Tibial nerve (tissue), 3 donors: ENCODE measurements at regions not wholly inside any gene's neighbourhood (a gene's known extent, or its start where the extent isn't known, plus 50 kb on each side); places are given as distances from the start of the nearest gene placed in this dataset.

Experiments
- CTCF ChIP-seq, 5 experiments: fragments of 200-600 bp in 3 of 5; fragments of 450-650 bp in 2 of 5; sonication (generic) in 3 of 5; IDR thresholded peaks; one replicate each; pipeline ENCODE4 v1.5.1; 2016 to 2019; ENCODE audit warnings: antibody characterized with exemption in 5 of 5, mild to moderate bottlenecking in 3 of 5, moderate library complexity in 2 of 5
- POLR2A ChIP-seq, 2 donors: fragments of 450-650 bp; IDR thresholded peaks; one replicate each; pipeline ENCODE4 v1.6.1; 2017; ENCODE audit warnings: antibody characterized with exemption in 2 of 2, mild to moderate bottlenecking in 2 of 2, moderate library complexity in 2 of 2

GRCh38 chr5:25552871-25553481 is 908.2 kb upstream of the CDH10 start:
- TF ChIP-seq POLR2A (IDR thresholded peaks at IDR 0.05) (no peak), CTCF (IDR thresholded peaks at IDR 0.05) (no peak)
